Frontal cortex (tissue), 3 donors: ENCODE measurements at regions not wholly inside any gene's neighbourhood (a gene's known extent, or its start where the extent isn't known, plus 50 kb on each side); places are given as distances from the start of the nearest gene placed in this dataset.
"Not testable (repeated sequence)": the region's sequence is repeated elsewhere in the genome, so short reads cannot be mapped to it uniquely, and the experiment has no call there.

Experiments
- DNase-seq, 2 donors: peaks; one replicate each; pipeline ENCODE4 v3.0.0; 2012; ENCODE audit warnings: low spot score in 2 of 2
- FAIRE-seq: peaks from 2 replicates; lab custom pipeline; 2012; peaks lifted over from hg19 to GRCh38; lab: Jason Lieb, UNC
- donor health status: control.
- donor health status: control.
- donor health status: control.

GRCh38 chrX:92278556-92278955, 499.4 kb downstream of the PCDH11X start:
- not testable (repeated sequence) for FAIRE-seq, DNase-seq

- not testable (repeated sequence) for FAIRE-seq, DNase-seq
These were observed 501.2 kb downstream of the PCDH11X start for GRCh38 chrX:92280347-92280746.

- no peak for FAIRE-seq
- no peak for DNase-seq
These were observed 504.1 kb downstream of the PCDH11X start for GRCh38 chrX:92283308-92283707.

DNA sequence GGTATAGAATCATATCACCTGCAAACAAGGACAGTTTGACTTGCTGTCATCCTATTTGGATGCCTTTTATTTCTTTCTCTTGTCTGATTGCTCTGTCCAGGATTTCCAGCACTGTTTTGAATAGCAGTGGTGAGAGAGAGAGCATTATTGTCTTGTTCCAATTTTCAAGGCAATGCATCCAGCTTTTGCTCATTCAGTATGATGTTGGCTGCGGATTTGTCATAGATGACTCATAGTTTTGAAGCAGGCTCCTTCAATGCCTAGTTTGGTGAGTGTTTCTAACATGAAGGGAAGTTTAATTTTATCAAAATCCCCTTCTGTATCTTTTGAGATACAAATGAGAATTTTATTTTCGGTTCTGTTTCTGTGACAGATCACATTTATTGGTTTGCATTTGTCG, 518.9 kb downstream of the PCDH11X start:
- not testable (repeated sequence) for DNase-seq
- peak; percentile 59 for FAIRE-seq

DNA sequence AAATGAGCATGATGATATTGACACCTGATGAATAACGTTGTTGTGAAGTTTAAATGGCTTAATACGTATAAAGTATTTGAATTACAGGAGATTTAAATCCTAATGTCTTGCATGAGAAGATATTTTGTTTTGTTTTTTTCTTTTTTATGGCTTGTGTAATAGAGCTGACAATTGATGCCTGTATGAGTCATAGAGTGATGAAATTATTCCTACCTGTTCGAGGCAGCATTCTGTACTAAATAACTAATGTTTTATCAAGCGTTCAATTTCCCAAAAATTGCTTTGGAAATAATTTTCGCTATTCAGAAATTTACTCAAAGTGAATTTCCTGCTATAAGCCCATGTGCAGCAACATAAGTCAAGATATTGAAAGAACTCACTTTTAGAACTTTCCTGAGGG, 554.0 kb downstream of the PCDH11X start:
- DNase-seq, result not testable (repeated sequence)
- FAIRE-seq, result peak; percentile 50

DNA sequence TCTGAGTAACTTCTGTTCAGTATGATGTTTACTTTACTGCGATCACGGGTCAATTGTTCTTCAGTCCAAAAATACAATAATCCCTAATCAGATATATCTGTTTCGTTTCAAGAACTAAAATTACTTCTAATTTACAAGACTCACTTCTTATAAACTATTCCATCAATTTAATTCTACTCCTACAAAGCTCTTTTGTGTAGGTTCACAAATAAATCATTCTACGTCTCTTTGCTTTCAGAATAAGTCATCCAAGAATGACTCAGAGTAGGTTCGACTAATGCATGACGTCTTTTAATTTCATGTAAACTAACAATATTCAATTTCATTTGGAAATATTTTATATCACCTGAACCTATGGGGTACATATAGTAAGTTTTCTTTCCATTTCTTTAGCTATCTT, 571.9 kb downstream of the PCDH11X start:
- FAIRE-seq, result peak; percentile 98
- DNase-seq, result not testable (repeated sequence)

DNA sequence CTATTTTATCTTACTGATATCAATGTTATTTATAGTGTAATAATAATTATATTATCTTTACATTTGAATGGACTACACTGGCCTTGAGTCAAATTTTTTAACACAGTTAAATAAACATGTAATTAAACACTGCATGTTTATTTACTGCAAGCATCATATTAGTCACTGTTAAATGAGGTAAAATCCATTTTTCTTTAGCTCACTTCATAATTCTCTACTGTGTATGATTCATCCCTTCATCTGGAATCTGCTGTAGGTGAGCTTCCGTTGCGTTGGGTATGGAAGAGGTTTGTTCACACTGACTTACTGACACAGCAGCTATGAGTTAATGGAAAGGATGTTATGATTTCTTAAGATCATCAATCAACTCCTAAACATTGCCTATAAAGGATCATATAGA, 572.3 kb downstream of the PCDH11X start:
- no peak for FAIRE-seq

More for the DNA sequence above, 572.3 kb downstream of the PCDH11X start:
- DNase-seq, result no peak
